ENCODE measurements at regions not wholly inside any gene's neighbourhood (a gene's known extent, or its start where the extent isn't known, plus 50 kb on each side); places are given as distances from the start of the nearest gene placed in this dataset.

GRCh38 chr3:89813500-89813899 lies 706.1 kb downstream of the EPHA3 start:
- TF ChIP-seq EZH2 (IDR thresholded peaks at IDR 0.05) (no peak), CTCF (IDR thresholded peaks at IDR 0.05) (no peak)

All from neural progenitor cell (in vitro differentiated cells).